ENCODE measurements at regions not wholly inside any gene's neighbourhood (a gene's known extent, or its start where the extent isn't known, plus 50 kb on each side); places are given as distances from the start of the nearest gene placed in this dataset.

DNA sequence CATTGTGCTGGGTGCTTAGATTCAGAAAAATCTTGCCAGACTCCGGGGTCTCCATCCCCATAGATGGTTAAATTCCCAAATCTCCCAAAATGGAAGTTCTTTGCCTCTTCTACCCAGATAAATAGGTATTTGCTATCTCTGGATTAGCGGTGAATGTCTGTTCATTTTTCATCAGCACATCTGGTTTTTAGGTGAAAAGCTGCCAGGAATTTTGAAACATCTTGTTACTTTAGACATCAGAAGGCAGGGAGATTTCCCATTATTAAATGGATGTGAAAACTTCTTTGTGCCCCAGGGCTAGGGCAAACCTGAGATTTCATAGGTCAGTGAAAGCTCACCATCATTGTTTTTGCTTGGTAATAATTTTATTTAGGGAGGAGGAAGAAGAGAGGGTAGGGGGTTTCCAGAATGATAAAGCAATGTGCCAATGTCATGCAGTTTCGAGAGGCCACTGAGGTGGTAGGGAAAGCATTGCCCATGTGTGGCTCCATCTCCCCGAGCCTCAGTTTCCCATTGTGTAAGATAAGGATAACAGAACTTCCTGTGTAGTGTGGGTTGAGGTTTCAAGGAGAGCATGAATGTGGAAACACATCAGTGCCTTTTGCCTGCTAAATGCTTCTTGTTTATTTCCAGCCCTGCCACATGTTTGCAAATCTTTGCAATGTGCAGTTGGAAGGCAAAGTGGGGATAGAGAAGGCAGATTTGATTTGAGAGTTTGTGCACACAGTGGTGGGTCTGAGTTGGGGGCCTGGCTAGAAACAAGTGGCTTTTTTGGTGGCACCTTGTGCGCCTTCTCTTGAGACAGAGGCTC lies 147.2 kb upstream of the KLF4 start:
- no peak for DNase-seq (ENCODE audit: low read depth in 1 of 2, low spot score in 2 of 2)
- H3K27ac ChIP-seq: peak overlapping the region; percentile 98
- no peaks in the 10 kb centered on the region for H3K9me3 ChIP-seq (replicated peaks)
- no peaks in the 10 kb centered on the region for H3K36me3 ChIP-seq
- peaks cover 21% of the 10 kb centered on the region for H3K4me1 ChIP-seq (replicated peaks)
- H3K4me3 ChIP-seq: peak overlapping the region; percentile 46
- no peaks in the 10 kb centered on the region for H3K27me3 ChIP-seq (replicated peaks)

DNA sequence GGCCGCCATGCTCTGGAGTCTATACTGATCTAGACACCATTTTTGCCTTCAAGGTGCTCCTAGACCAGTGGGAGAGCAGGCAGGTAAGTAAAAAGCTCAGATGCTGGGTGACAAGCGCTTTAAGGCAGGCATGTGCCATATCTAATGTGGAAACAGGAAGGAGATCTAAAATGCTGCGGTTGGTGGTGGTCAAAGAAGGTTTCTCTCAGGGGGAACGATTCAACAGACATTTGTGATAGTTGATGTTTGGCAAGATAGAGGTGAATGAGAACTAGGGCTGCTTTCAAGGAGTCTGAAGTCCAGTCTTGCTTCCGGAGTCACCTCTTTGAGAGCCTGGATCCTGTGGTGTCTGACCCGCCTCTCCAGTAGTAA lies 146.2 kb upstream of the KLF4 start:
- Histone ChIP-seq H3K27me3 (replicated peaks) (no peaks in the 10 kb centered on the region), H3K4me3 (no peak overlapping the region), H3K36me3 (no peaks in the 10 kb centered on the region), H3K27ac (no peak overlapping the region), H3K4me1 (replicated peaks) (peaks cover 21% of the 10 kb centered on the region), H3K9me3 (replicated peaks) (no peaks in the 10 kb centered on the region)
- DNase-seq (ENCODE audit: low read depth in 1 of 2, low spot score in 2 of 2): no peak

DNA sequence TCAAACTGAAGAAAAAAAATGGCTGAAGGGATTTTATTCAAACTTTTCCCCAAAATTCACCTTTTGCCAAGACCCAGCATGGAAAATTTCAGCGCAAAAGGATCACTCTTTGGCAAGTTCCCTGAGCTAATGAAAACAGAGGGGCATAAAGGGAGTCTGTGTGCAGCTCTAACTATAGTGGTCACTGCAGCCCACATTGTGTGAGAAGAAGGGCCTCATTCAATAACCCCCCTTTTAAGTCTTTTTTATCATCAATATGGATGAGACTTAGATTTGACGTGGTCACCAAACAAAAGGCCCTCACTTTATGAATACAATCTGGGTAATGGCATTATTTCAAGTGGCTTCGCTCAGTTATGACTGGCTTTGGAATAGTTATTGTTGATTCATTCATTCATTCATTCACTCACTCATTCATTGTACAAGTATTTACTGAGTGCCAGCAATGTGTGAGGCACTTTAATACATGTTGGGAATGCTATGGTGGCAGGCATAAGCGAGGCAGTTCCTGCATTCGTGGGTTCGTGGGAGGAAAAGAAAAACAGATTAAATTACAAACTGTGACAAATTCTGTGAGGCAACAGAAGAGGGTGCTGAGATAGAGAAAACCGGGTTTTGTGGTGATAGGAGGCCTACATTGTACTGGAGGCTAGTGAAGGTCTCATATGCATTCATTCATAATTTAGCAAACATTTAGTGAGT lies 145.7 kb upstream of the KLF4 start:
- no peaks in the 10 kb centered on the region for H3K36me3 ChIP-seq
- no peak overlapping the region for H3K27ac ChIP-seq
- H3K27me3 ChIP-seq (replicated peaks): no peaks in the 10 kb centered on the region
- no peak overlapping the region for H3K4me3 ChIP-seq
- no peaks in the 10 kb centered on the region for H3K9me3 ChIP-seq (replicated peaks)
- no peak for DNase-seq (ENCODE audit: low read depth in 1 of 2, low spot score in 2 of 2)
- H3K4me1 ChIP-seq (replicated peaks): peaks cover 21% of the 10 kb centered on the region

DNA sequence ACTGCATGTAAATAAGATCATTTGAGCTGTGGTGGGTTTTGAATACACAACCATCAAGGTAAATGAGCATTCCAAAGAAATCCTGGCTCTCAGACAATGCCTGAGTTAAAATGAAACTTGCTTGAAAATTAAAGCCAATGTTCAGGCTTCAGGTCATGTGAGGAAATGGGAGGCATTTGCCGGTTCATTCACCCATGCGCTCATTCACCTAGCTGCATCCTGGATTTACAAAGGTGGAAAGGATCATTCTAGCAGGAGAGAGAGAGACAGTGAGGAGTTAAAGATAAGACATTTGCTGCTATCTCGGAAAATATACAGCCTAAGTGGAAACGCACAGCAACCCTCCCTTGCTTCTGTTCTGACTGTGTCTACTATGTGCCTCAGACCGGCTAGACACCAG lies 143.8 kb upstream of the KLF4 start:
- Histone ChIP-seq H3K4me1 (replicated peaks) (peaks cover 11% of the 10 kb centered on the region), H3K4me3 (no peak overlapping the region), H3K36me3 (no peaks in the 10 kb centered on the region), H3K27ac (no peak overlapping the region), H3K27me3 (replicated peaks) (no peaks in the 10 kb centered on the region), H3K9me3 (replicated peaks) (no peaks in the 10 kb centered on the region)
- DNase-seq (ENCODE audit: low read depth in 1 of 2, low spot score in 2 of 2): no peak

DNA sequence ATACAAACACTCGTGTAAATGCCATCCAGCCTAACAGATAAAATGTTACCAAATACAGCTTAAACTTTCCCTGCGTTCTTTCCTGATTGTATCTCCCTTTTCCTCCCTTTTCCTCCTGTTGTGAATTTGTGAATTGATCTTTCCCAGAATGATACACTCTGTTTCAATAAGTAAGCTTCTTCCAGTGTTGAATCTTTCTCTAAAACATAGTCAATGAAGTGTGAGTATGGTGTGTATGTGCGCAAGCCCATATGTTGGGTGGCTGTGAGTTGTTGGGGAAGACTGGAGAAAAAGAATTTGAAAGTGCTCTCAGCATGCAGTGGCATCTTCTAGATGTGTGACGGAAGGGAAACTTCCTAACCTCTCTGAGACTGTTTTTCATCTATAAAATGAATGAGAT lies 143.1 kb upstream of the KLF4 start:
- Histone ChIP-seq H3K9me3 (replicated peaks) (no peaks in the 10 kb centered on the region), H3K4me1 (replicated peaks) (peaks cover 11% of the 10 kb centered on the region), H3K4me3 (no peak overlapping the region), H3K36me3 (no peaks in the 10 kb centered on the region), H3K27ac (no peak overlapping the region), H3K27me3 (replicated peaks) (no peaks in the 10 kb centered on the region)
- DNase-seq (ENCODE audit: low read depth in 1 of 2, low spot score in 2 of 2): no peak

DNA sequence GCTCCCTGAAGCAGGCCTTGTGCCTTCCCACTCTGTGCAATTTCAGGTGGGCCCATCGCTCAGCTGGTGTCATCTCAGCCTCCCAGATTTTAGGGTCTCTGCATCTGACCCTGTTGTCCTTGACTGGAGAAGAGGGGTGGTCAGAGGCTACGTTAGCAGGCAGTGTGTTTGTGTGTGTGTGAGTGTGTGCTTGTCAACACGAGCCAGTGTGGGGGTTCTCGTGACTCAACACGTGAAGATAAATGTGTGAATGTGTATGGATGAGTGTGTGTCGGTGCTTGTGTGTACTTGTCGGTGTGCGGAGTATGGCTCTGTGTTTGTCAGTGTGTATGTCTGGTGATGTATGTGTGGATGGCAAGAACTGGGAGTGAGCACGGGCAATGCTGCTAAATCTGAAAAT lies 142.6 kb upstream of the KLF4 start:
- no peak overlapping the region for H3K27ac ChIP-seq
- DNase-seq (ENCODE audit: low read depth in 1 of 2, low spot score in 2 of 2): no peak
- H3K9me3 ChIP-seq (replicated peaks): no peaks in the 10 kb centered on the region
- peaks cover 7% of the 10 kb centered on the region for H3K4me1 ChIP-seq (replicated peaks)
- H3K4me3 ChIP-seq: no peak overlapping the region
- no peaks in the 10 kb centered on the region for H3K27me3 ChIP-seq (replicated peaks)
- no peaks in the 10 kb centered on the region for H3K36me3 ChIP-seq

DNA sequence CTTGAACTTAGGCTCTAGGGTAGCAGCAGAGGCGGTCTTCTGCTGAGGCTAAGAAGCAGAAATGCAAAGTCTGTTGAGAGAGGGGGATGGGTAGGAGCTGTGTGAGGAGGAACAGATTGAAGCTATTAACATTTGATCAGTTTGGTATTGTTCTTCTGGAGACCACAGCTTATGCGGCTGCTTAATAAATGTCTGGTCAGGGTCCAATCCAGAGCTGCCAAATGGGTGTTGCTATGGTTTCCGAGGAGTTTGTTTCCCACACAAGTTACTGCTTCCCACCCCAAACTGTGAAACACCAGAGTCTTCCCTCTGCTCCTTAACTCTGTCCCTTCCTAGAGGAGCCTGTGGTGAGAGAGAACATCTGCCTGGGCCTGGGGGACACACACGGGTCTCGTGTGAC lies 142.2 kb upstream of the KLF4 start:
- DNase-seq (ENCODE audit: low read depth in 1 of 2, low spot score in 2 of 2): no peak
- no peak overlapping the region for H3K4me3 ChIP-seq

DNA sequence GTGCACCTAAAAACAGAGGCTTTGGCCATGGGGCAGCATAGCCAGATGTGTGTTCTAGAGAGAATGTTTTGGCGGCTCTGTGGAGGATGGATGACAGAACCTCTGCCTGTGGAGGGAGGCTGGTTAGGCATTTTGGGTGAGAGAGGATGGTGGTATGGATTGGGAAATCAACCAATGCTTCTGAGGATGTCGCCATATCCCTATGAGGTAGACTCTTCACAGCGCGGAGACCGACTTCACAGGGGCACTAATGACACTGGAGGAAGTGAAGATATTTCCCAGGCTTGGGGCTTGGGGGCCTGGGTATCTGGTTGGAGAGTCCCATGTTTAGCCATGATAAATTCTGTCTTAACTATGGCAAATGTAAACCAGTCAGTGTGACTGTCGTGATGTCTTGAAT lies 140.6 kb upstream of the KLF4 start:
- H3K9me3 ChIP-seq (replicated peaks): no peaks in the 10 kb centered on the region
- no peaks in the 10 kb centered on the region for H3K36me3 ChIP-seq
- no peak for DNase-seq (ENCODE audit: low read depth in 1 of 2, low spot score in 2 of 2)
- H3K4me1 ChIP-seq (replicated peaks): no peaks in the 10 kb centered on the region
- no peak overlapping the region for H3K27ac ChIP-seq
- H3K27me3 ChIP-seq (replicated peaks): no peaks in the 10 kb centered on the region
- H3K4me3 ChIP-seq: no peak overlapping the region

More for the DNA sequence above, 142.2 kb upstream of the KLF4 start:
- no peaks in the 10 kb centered on the region for H3K27me3 ChIP-seq (replicated peaks)
- H3K27ac ChIP-seq: no peak overlapping the region
- peaks cover 3% of the 10 kb centered on the region for H3K4me1 ChIP-seq (replicated peaks)
- no peaks in the 10 kb centered on the region for H3K36me3 ChIP-seq
- no peaks in the 10 kb centered on the region for H3K9me3 ChIP-seq (replicated peaks)

DNA sequence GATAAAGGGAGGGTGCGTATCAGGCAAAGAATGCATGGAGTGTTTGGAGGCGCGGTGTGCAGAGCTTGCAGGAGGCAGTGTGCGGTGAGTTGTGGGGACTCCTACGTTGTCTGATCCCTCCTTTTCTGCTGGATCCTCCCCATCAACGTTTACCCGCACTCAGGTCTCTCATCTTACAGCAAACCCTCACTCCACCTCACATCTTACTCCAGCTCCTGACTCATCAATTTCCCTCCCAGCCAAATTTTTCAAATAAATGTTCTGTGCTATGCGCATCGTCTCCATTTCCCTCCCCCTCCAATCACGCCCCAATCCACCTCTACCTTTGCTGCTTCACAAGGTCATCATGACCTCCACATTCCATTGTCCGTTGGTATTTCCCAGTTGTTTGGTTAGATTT lies 138.9 kb upstream of the KLF4 start:
- H3K27me3 ChIP-seq (replicated peaks): no peaks in the 10 kb centered on the region
- H3K4me1 ChIP-seq (replicated peaks): no peaks in the 10 kb centered on the region
- no peaks in the 10 kb centered on the region for H3K36me3 ChIP-seq
- H3K9me3 ChIP-seq (replicated peaks): no peaks in the 10 kb centered on the region
- DNase-seq (ENCODE audit: low read depth in 1 of 2, low spot score in 2 of 2): no peak
- no peak overlapping the region for H3K4me3 ChIP-seq
- no peak overlapping the region for H3K27ac ChIP-seq

DNA sequence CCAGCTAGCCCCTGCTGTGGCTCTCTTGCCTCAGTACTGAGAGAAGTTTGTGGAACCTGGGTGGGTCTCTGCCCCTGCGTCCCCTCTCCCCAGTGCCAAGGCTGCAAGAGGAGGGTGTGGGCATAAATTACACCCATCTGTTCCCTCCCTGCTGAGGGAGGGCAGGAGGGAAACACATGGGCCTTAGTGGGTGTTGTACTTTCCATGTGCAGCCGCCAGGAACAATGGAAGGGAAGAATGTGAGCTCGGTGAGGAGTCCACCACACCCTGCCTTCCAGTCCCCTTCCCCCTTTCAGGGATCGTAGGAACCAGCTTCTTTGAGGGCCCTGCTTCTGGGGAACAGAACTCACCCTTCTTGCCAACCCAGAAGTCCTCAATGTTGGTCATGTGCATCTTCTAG lies 138.2 kb upstream of the KLF4 start:
- Histone ChIP-seq H3K4me3 (no peak overlapping the region), H3K36me3 (no peaks in the 10 kb centered on the region), H3K4me1 (replicated peaks) (no peaks in the 10 kb centered on the region), H3K9me3 (replicated peaks) (no peaks in the 10 kb centered on the region), H3K27me3 (replicated peaks) (no peaks in the 10 kb centered on the region), H3K27ac (no peak overlapping the region)
- DNase-seq (ENCODE audit: low read depth in 1 of 2, low spot score in 2 of 2): no peak

DNA sequence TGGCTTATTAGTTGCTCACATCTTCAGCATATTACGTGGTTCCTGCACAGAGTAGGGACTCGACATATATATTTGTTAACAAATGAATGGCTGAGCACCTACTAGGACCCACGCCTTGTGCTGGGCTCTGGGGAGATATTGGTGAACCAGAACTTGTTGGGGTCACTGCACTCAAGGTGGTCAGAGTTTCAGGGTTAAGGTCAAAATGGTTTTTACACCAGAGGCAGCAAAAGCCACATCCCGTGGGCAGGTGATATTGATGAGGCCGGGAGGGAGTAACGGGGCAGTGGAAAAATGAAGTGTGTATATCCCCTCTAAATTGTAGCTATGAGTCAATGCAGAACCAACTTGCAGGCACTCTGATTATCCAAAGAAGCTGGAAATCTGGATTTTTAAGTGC lies 136.5 kb upstream of the KLF4 start:
- Histone ChIP-seq H3K4me3 (no peak overlapping the region), H3K27me3 (replicated peaks) (no peaks in the 10 kb centered on the region), H3K27ac (no peak overlapping the region), H3K4me1 (replicated peaks) (no peaks in the 10 kb centered on the region), H3K9me3 (replicated peaks) (no peaks in the 10 kb centered on the region), H3K36me3 (no peaks in the 10 kb centered on the region)
- DNase-seq (ENCODE audit: low read depth in 1 of 2, low spot score in 2 of 2): no peak

DNA sequence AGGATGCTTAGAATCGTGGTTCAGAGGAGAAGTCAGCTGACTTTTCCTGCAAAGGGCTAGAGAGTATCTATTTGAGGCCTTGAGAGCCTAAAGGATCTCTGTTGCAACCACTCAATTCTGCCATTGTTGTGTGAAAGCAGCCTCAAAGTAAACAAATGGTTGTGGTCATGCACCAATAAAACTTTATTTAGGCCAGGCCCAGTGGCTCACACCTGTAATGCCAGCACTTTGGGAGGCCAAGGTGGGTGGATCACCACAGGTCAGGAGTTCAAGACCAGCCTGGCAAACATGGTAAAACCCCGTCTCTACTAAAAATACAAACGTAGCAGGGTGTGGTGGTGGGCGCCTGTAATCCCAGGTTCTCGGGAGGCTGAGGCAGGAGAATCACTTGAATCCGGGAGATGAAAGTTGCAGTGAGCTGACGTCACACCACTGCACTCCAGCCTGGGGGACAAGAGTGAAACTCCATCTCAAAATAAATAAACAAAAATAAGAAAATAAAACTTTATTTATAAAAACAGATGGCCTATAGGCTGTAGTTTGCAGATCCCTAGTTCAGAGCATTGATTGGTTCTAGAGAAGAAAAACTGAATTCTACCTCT lies 135.9 kb upstream of the KLF4 start:
- no peak for DNase-seq (ENCODE audit: low read depth in 1 of 2, low spot score in 2 of 2)
- H3K4me3 ChIP-seq: no peak overlapping the region
- H3K27ac ChIP-seq: no peak overlapping the region
- no peaks in the 10 kb centered on the region for H3K4me1 ChIP-seq (replicated peaks)
- no peaks in the 10 kb centered on the region for H3K36me3 ChIP-seq
- no peaks in the 10 kb centered on the region for H3K27me3 ChIP-seq (replicated peaks)
- H3K9me3 ChIP-seq (replicated peaks): no peaks in the 10 kb centered on the region

DNA sequence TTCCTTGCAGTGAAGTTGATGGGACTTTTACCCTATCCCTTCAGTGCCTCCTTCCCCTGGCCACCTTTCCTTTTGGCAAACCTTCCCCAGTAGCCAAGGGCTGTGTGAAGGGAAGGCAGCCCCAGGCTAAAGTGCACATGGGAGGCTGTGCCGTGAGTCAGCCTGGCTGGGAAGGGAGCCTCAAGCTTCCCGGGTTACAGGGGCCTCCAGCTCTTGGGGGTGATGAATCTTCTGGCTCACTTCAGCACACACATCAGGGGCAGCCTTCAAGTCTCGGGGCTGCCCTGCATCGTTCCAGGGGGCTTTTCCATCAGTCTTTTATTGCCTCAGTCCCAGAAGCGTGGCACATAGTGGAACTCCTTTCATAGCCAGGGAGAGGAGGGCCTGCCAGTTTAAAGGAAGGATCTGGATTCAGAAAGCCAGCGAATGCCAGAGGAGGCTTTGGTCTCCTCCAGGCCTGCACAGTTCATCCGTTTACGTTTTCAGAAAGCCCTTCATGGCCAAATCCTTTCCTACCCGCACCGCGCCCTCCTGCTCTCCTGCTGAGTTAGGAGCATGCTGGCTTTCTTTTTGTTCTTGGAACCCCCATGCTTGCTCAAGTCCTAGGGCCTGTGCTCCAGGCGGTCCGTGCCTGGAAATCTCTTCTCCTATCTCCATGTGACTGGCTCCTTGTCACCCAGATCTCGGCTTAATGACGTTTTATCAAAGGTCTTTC lies 134.8 kb upstream of the KLF4 start:
- H3K27ac ChIP-seq: no peak overlapping the region
- DNase-seq (ENCODE audit: low read depth in 1 of 2, low spot score in 2 of 2): no peak

DNA sequence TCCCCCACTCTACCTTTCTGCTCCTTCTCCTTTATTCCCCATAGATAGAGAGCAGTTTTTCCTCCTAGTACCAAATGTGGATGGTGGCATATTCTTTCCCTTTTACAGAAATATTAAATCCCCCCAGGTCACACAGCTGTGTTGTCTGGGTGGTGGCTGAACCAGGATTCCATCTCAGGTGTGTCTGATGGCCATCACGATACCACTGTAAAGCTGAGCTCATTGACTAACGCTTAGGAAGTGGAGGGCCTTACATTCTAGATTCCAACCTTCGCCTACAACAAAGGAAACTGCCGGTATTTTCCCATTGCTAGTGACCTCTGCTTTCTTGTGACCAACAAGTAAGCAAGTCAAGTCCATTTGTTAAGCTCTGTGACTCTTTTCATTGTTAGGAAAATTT lies 131.9 kb upstream of the KLF4 start:
- H3K4me3 ChIP-seq: no peak overlapping the region
- no peak for DNase-seq (ENCODE audit: low read depth in 1 of 2, low spot score in 2 of 2)
- H3K4me1 ChIP-seq (replicated peaks): no peaks in the 10 kb centered on the region

More for the DNA sequence above, 134.8 kb upstream of the KLF4 start:
- Histone ChIP-seq H3K9me3 (replicated peaks) (no peaks in the 10 kb centered on the region), H3K4me3 (no peak overlapping the region), H3K36me3 (no peaks in the 10 kb centered on the region), H3K4me1 (replicated peaks) (no peaks in the 10 kb centered on the region), H3K27me3 (replicated peaks) (no peaks in the 10 kb centered on the region)

More for the DNA sequence above, 131.9 kb upstream of the KLF4 start:
- no peaks in the 10 kb centered on the region for H3K27me3 ChIP-seq (replicated peaks)
- no peaks in the 10 kb centered on the region for H3K9me3 ChIP-seq (replicated peaks)
- H3K36me3 ChIP-seq: no peaks in the 10 kb centered on the region
- H3K27ac ChIP-seq: no peak overlapping the region
